ENCODE measurements at regions not wholly inside any gene's neighbourhood (a gene's known extent, or its start where the extent isn't known, plus 50 kb on each side); places are given as distances from the start of the nearest gene placed in this dataset.

DNA sequence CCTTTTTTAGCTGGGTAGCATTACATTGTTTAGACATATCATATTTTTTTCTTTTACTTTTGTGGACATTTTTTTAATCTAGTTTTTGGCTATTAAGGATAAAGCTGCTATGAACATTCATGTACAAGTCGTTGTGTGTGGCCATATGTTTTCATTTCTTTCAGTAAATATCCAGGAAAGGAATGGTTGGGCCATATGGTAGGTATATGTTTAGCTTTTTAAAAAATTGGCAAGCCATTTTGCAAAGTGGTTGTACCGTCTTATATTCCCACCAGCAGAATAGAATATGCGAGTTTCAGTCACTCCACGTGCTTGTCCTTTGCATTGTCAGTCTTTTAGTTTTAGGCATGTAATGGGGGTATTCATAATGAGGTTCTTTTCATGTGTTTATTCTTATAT lies 106.3 kb upstream of the NOX3 start:
- Histone ChIP-seq H3F3A (ENCODE audit: insufficient read depth, low read length) (no peaks in the 10 kb centered on the region), H3K4me3 (ENCODE audit: low read length) (no peak overlapping the region), H2AFZ (ENCODE audit: low read length) (no peak overlapping the region), H3K79me2 (ENCODE audit: low read length) (no peaks in the 10 kb centered on the region), H3K27ac (ENCODE audit: low read length) (no peak overlapping the region), H3K9ac (ENCODE audit: low read length) (no peak overlapping the region), H4K20me1 (ENCODE audit: insufficient read depth, low read length) (no peaks in the 10 kb centered on the region), H3K4me2 (ENCODE audit: low read depth, low read length) (no peak overlapping the region), H3K9me3 (replicated peaks; ENCODE audit: insufficient read depth, low read length) (no peaks in the 10 kb centered on the region), H3K36me3 (replicated peaks; ENCODE audit: insufficient read depth, low read length) (no peaks in the 10 kb centered on the region), H3K9me2 (replicated peaks; ENCODE audit: insufficient read depth, low read length) (no peaks in the 10 kb centered on the region), H3K4me1 (ENCODE audit: low read length) (no peaks in the 10 kb centered on the region), H3K27me3 (replicated peaks; ENCODE audit: insufficient read depth, low read length) (no peaks in the 10 kb centered on the region)
- TF ChIP-seq, protein P1, sequence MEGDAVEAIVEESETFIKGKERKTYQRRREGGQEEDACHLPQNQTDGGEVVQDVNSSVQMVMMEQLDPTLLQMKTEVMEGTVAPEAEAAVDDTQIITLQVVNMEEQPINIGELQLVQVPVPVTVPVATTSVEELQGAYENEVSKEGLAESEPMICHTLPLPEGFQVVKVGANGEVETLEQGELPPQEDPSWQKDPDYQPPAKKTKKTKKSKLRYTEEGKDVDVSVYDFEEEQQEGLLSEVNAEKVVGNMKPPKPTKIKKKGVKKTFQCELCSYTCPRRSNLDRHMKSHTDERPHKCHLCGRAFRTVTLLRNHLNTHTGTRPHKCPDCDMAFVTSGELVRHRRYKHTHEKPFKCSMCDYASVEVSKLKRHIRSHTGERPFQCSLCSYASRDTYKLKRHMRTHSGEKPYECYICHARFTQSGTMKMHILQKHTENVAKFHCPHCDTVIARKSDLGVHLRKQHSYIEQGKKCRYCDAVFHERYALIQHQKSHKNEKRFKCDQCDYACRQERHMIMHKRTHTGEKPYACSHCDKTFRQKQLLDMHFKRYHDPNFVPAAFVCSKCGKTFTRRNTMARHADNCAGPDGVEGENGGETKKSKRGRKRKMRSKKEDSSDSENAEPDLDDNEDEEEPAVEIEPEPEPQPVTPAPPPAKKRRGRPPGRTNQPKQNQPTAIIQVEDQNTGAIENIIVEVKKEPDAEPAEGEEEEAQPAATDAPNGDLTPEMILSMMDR (IDR thresholded peaks at IDR 0.05; ENCODE audit: low read length), result no peak
- TF ChIP-seq EZH2 (optimal IDR thresholded peaks at IDR 0.05; ENCODE audit: low read depth, low read length) (no peak), EZH2phosphoT487 (IDR thresholded peaks at IDR 0.05; ENCODE audit: low read length) (no peak)
- no peak for DNase-seq

DNA sequence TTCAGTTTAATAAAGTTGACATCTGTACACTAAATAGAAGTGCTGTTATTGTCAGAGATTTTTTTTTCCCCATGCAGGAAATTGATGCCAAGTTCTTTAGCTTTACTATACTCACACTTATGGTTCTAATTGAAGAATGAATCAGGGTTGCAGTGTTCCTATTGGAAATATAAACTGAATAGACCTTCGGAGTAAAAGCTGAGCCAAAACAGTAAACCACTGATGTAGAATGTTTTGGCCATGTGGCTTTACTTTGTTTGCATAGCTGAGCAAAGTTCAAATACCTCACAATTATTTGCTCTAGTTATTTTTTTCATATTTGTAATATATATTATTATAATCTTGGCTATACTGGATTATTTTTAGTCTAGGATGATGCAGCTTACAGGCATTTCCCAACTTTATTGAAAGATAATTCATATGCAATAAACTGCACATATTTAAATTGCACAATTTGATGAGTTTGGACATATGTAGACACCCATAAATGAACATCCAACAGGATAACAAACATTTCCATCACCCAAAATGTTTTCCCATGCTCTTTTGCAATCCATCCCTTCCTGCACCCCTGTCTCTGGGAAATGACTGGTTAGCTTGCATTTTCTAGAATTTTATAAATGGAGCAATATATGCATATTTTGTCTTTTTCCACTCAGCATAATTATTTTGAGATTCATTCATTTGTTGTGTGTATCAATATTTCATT lies 105.8 kb upstream of the NOX3 start:
- Histone ChIP-seq H3K27me3 (replicated peaks; ENCODE audit: insufficient read depth, low read length) (no peaks in the 10 kb centered on the region), H3K4me1 (ENCODE audit: low read length) (no peaks in the 10 kb centered on the region), H3F3A (ENCODE audit: insufficient read depth, low read length) (no peaks in the 10 kb centered on the region), H3K4me3 (ENCODE audit: low read length) (no peak overlapping the region), H2AFZ (ENCODE audit: low read length) (no peak overlapping the region), H3K79me2 (ENCODE audit: low read length) (no peaks in the 10 kb centered on the region), H3K27ac (ENCODE audit: low read length) (no peak overlapping the region), H3K9me3 (replicated peaks; ENCODE audit: insufficient read depth, low read length) (no peaks in the 10 kb centered on the region), H3K4me2 (ENCODE audit: low read depth, low read length) (no peak overlapping the region), H3K9ac (ENCODE audit: low read length) (no peak overlapping the region), H3K36me3 (replicated peaks; ENCODE audit: insufficient read depth, low read length) (no peaks in the 10 kb centered on the region), H3K9me2 (replicated peaks; ENCODE audit: insufficient read depth, low read length) (no peaks in the 10 kb centered on the region), H4K20me1 (ENCODE audit: insufficient read depth, low read length) (no peaks in the 10 kb centered on the region)
- TF ChIP-seq, protein P1 (IDR thresholded peaks at IDR 0.05; ENCODE audit: low read length), result no peak
- TF ChIP-seq EZH2 (optimal IDR thresholded peaks at IDR 0.05; ENCODE audit: low read depth, low read length) (no peak), EZH2phosphoT487 (IDR thresholded peaks at IDR 0.05; ENCODE audit: low read length) (no peak)
- no peak for DNase-seq

DNA sequence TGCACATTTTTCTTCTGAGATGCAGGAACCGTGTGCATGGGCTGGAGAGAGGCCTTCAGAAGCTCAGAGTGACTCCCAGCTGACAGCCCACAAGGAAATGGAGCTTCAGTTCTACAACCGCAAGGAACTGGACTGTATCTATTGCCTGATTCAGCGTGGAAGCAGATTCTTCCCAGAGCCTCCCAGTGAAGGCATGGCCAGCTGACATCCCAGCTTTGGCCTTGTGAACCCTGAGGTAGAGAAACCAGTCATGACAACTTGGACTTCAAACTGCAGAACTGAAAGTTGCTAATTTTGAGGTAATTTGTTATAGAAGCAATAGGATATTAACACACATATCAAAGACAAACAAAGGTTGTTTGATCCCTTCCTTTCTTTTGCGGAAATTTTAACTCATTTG lies 94.3 kb upstream of the NOX3 start:
- DNase-seq, result no peak
- H3K36me3 ChIP-seq (replicated peaks; ENCODE audit: insufficient read depth, low read length), result no peaks in the 10 kb centered on the region
- H3K27me3 ChIP-seq (replicated peaks; ENCODE audit: insufficient read depth, low read length), result no peaks in the 10 kb centered on the region
- H3K9me3 ChIP-seq (replicated peaks; ENCODE audit: insufficient read depth, low read length), result no peaks in the 10 kb centered on the region
- no peaks in the 10 kb centered on the region for H3K79me2 ChIP-seq (ENCODE audit: low read length)
- H3K4me3 ChIP-seq (ENCODE audit: low read length), result no peak overlapping the region
- TF ChIP-seq EZH2phosphoT487 (IDR thresholded peaks at IDR 0.05; ENCODE audit: low read length) (no peak), EZH2 (optimal IDR thresholded peaks at IDR 0.05; ENCODE audit: low read depth, low read length) (no peak)
- TF ChIP-seq, protein P1 (IDR thresholded peaks at IDR 0.05; ENCODE audit: low read length), result no peak
- no peaks in the 10 kb centered on the region for H4K20me1 ChIP-seq (ENCODE audit: insufficient read depth, low read length)
- H3F3A ChIP-seq (ENCODE audit: insufficient read depth, low read length), result no peaks in the 10 kb centered on the region
- H2AFZ ChIP-seq (ENCODE audit: low read length), result no peak overlapping the region
- no peak overlapping the region for H3K27ac ChIP-seq (ENCODE audit: low read length)
- H3K4me2 ChIP-seq (ENCODE audit: low read depth, low read length), result no peak overlapping the region
- no peak overlapping the region for H3K9ac ChIP-seq (ENCODE audit: low read length)
- H3K4me1 ChIP-seq (ENCODE audit: low read length), result no peaks in the 10 kb centered on the region
- no peaks in the 10 kb centered on the region for H3K9me2 ChIP-seq (replicated peaks; ENCODE audit: insufficient read depth, low read length)
